Testis (tissue), 2 donors: ENCODE measurements at regions not wholly inside any gene's neighbourhood (a gene's known extent, or its start where the extent isn't known, plus 50 kb on each side); places are given as distances from the start of the nearest gene placed in this dataset.
"Not testable (repeated sequence)": the region's sequence is repeated elsewhere in the genome, so short reads cannot be mapped to it uniquely, and the experiment has no call there.

Experiments
- CTCF ChIP-seq, 3 experiments: fragments of 450-650 bp in 2 of 3; fragments of 200-600 bp in 1 of 3; sonication (generic) in 1 of 3; IDR thresholded peaks; one replicate each; pipeline ENCODE4 v1.5.1; 2016 to 2019; ENCODE audit warnings: antibody characterized with exemption in 3 of 3, mild to moderate bottlenecking in 2 of 3, moderate library complexity in 1 of 3
- POLR2A ChIP-seq: fragments of 450-650 bp; IDR thresholded peaks from one replicate; pipeline ENCODE4 v1.6.1; 2017; ENCODE audit warnings: antibody characterized with exemption, mild to moderate bottlenecking, moderate library complexity

- peak; percentile 14 to 71 (median 64) for TF ChIP-seq CTCF (IDR thresholded peaks at IDR 0.05)
- TF ChIP-seq POLR2A, result not testable (repeated sequence)
Measured at GRCh38 chr11:71638801-71639519, 56.3 kb upstream of the KRTAP5-11 start.
